Ovary (tissue), 3 donors: ENCODE measurements at regions not wholly inside any gene's neighbourhood (a gene's known extent, or its start where the extent isn't known, plus 50 kb on each side); places are given as distances from the start of the nearest gene placed in this dataset.

Experiments
- CTCF ChIP-seq, 3 donors: fragments of 450-650 bp in 2 of 3; fragments of 200-600 bp in 1 of 3; IDR thresholded peaks; one replicate each; pipeline versions ENCODE4 v1.5.1 to v1.8.0; 2016 to 2022; ENCODE audit warnings: antibody characterized with exemption in 3 of 3, mild to moderate bottlenecking in 1 of 3
- POLR2A ChIP-seq: fragments of 450-650 bp; IDR thresholded peaks from one replicate; pipeline ENCODE4 v1.6.1; 2017; ENCODE audit warnings: antibody characterized with exemption, mild to moderate bottlenecking, moderate library complexity
- donor health status: DM: no; HTN: no; CAD: no.

GRCh38 chr20:46835418-46835817, 59.2 kb upstream of the EYA2 start:
- no peak for TF ChIP-seq POLR2A
- TF ChIP-seq CTCF (IDR thresholded peaks at IDR 0.05), result no peak
